GM12864 (cell line): ENCODE measurements at regions not wholly inside any gene's neighbourhood (a gene's known extent, or its start where the extent isn't known, plus 50 kb on each side); places are given as distances from the start of the nearest gene placed in this dataset.

ENCODE experiments used
- DNase-seq: peaks from one replicate; pipeline ENCODE4 v3.0.0-alpha.2; 2011; ENCODE audit warnings: low read depth
- H3K4me3 ChIP-seq: 2 replicates; pipeline ENCODE4 v1.5.1; 2011; ENCODE audit warnings: mild to moderate bottlenecking, low read depth, low read length, control low read depth
- CTCF ChIP-seq: IDR thresholded peaks from 2 replicates; pipeline ENCODE4 v1.5.1; 2011; ENCODE audit warnings: low read depth, mild to moderate bottlenecking, moderate library complexity, low read length, control low read depth, inconsistent platforms; ENCODE audit errors: missing control alignments

DNA sequence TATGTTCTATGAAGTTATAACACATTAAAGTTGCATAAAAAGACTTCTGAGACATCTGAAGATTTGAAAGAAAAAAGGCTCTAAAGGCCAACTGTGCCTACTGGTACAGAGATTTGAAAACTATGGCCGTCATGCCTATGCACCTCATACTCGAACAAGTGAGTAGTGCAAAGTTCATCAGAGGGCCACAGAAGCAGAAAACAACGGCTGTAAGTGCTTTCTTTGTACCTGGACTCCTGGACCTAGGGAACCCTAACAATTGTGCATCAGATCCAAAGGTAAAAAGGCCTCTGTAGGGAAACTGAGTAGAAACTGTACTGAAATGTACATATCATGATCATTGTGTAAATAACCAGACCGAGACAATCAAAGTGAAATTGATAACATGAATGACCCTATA, 230.4 kb upstream of the CHST9 start:
- no peak for DNase-seq
- TF ChIP-seq CTCF, result no peak

GRCh38 chr18:27414682-27415081, 229.6 kb upstream of the CHST9 start:
- no peak for TF ChIP-seq CTCF
- H3K4me3 ChIP-seq, result no peak overlapping the region
- no peak for DNase-seq

More for the DNA sequence above, 230.4 kb upstream of the CHST9 start:
- no peak overlapping the region for H3K4me3 ChIP-seq

GRCh38 chr18:27413495-27414401, 228.6 kb upstream of the CHST9 start:
- no peak for DNase-seq
- H3K4me3 ChIP-seq, result no peak overlapping the region
- no peak for TF ChIP-seq CTCF

DNA sequence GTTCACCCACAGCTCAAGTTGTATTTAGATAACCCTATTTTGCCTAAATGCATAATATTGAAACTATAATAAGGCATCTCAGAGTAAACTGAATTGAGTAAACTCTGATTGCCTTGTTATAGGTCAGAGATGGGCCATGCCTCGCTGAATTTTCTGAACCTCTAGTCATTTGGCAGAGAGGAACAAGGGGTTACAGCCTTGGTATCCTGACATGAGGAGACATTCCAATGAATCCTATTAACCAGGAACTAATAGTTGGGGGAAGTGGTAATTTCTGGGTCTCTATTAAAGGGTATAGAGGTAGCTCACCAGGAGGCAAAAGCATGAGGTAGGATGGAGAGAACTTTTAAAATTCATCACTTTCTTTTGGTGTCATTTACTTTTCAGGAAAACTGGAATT, 227.4 kb upstream of the CHST9 start:
- no peak overlapping the region for H3K4me3 ChIP-seq
- DNase-seq, result no peak
- TF ChIP-seq CTCF, result no peak

DNA sequence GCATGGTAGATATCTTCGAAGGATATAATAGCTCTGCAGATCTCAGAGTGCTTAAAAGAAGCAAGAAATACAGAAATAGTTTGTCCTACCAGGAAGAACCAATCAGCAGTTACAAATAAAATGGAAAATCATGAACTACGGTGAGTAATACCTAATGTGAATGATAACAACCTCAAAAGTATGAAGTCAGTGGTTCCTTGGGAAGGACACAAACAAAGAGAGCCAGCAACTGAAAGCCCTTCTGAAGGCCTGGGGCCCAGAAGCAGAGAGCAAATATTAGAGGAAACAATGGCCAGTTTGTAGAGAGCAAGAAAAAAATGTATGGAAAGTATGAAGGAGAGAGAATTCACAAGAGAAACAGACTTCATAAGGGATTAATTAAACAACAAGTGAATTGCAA, 226.8 kb upstream of the CHST9 start:
- H3K4me3 ChIP-seq, result no peak overlapping the region
- no peak for DNase-seq
- TF ChIP-seq CTCF, result no peak

GRCh38 chr18:27411013-27411412, 225.9 kb upstream of the CHST9 start:
- DNase-seq, result no peak
- no peak overlapping the region for H3K4me3 ChIP-seq
- no peak for TF ChIP-seq CTCF

DNA sequence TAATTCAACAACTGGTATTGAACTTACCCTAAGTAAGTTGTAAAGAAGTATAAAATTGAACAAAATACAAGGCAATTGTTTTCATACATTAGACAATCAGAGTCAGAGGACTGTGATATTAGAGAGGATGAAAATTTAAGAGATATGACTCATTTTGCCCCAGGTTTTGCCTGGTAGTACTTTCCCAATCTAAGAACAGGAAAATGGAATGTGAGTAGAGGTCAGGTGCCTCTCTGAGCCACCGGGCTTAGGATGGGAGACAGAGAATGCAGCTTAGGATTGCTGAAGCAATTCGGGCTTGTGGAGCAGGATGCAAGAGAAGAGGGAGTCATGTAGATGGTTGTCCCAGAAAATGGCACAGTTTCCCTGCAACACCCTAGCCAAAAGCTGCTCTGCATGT, 219.7 kb upstream of the CHST9 start:
- DNase-seq, result no peak
- no peak for TF ChIP-seq CTCF
- H3K4me3 ChIP-seq, result no peak overlapping the region
